GM18907 (cell line): ENCODE measurements at regions not wholly inside any gene's neighbourhood (a gene's known extent, or its start where the extent isn't known, plus 50 kb on each side); places are given as distances from the start of the nearest gene placed in this dataset.
"Not testable (repeated sequence)": the region's sequence is repeated elsewhere in the genome, so short reads cannot be mapped to it uniquely, and the experiment has no call there.

ENCODE experiments used
- ATAC-seq: cut with Tn5 transposase; IDR thresholded peaks from one replicate; pipeline ENCODE4 v1.9.1; 2021; ENCODE audit warnings: mild to moderate bottlenecking, moderate library complexity; ENCODE audit not compliant: unreplicated experiment

- no peak for ATAC-seq
These were observed 493.7 kb upstream of the TNP1 start for GRCh38 chr2:217353591-217353990.

- ATAC-seq = no peak
These were observed 491.5 kb upstream of the TNP1 start for GRCh38 chr2:217351378-217351777.

- no peak for ATAC-seq
These were observed 489.4 kb upstream of the TNP1 start for GRCh38 chr2:217349251-217349650.

- ATAC-seq = not testable (repeated sequence)
These were observed 487.8 kb upstream of the TNP1 start for GRCh38 chr2:217347630-217348029.

- ATAC-seq = not testable (repeated sequence)
These were observed 486.2 kb upstream of the TNP1 start for GRCh38 chr2:217346043-217346442.

GRCh38 chr2:217340899-217341298 lies 481.0 kb upstream of the TNP1 start:
- ATAC-seq = no peak

- no peak for ATAC-seq
These were observed 480.3 kb upstream of the TNP1 start for GRCh38 chr2:217340176-217340575.

- no peak for ATAC-seq
These were observed 479.9 kb upstream of the TNP1 start for GRCh38 chr2:217339753-217340152.

GRCh38 chr2:217338306-217338916 lies 478.5 kb upstream of the TNP1 start:
- no peak for ATAC-seq

- ATAC-seq = no peak
These were observed 477.9 kb upstream of the TNP1 start for GRCh38 chr2:217337771-217338170.

- ATAC-seq = no peak
These were observed 476.8 kb upstream of the TNP1 start for GRCh38 chr2:217336694-217337093.

- ATAC-seq = no peak
These were observed 475.6 kb upstream of the TNP1 start for GRCh38 chr2:217335341-217335966.

- ATAC-seq = no peak
These were observed 474.7 kb upstream of the TNP1 start for GRCh38 chr2:217334561-217334960.

- ATAC-seq = no peak
These were observed 473.0 kb upstream of the TNP1 start for GRCh38 chr2:217332866-217333265.

- ATAC-seq = no peak
These were observed 472.5 kb upstream of the TNP1 start for GRCh38 chr2:217332417-217332791.

- ATAC-seq = no peak
These were observed 471.9 kb upstream of the TNP1 start for GRCh38 chr2:217331523-217332416.

GRCh38 chr2:217330647-217331046 lies 470.8 kb upstream of the TNP1 start:
- ATAC-seq = no peak

- no peak for ATAC-seq
These were observed 469.2 kb upstream of the TNP1 start for GRCh38 chr2:217329023-217329431.

- no peak for ATAC-seq
These were observed 468.7 kb upstream of the TNP1 start for GRCh38 chr2:217328622-217328978.

GRCh38 chr2:217327953-217328621 lies 468.2 kb upstream of the TNP1 start:
- ATAC-seq = no peak

- no peak for ATAC-seq
These were observed 466.6 kb upstream of the TNP1 start for GRCh38 chr2:217326238-217327022.
